PC-9 (cell line): ENCODE measurements at regions not wholly inside any gene's neighbourhood (a gene's known extent, or its start where the extent isn't known, plus 50 kb on each side); places are given as distances from the start of the nearest gene placed in this dataset.

Experiments
- EZH2 ChIP-seq: fragments of 200-600 bp; sonication (generic); IDR thresholded peaks from 2 replicates; pipeline ENCODE4 v1.8.0; 2017; ENCODE audit warnings: antibody characterized with exemption, low read depth
- TF ChIP-seq, protein P1 (sequence below): fragments of 200-600 bp; sonication (generic); conservative IDR thresholded peaks from 2 replicates; pipeline ENCODE4 v1.6.1; 2017; ENCODE audit warnings: mixed run types, antibody characterized with exemption, mild to moderate bottlenecking, moderate library complexity

DNA sequence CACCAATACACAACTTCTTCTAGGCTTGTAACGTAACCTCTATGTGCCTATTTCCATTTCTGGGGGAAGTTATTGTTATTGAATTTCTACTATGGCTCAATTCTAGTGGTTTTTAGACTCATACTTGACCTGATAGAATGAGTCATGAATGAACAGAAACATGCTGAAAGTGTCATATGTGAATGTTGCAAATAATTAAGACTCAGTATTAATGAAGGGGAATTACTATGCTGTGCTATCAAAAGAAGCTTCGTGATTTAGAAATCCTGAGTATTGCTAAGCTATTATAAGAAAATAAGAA lies 135.1 kb upstream of the ZWINT start:
- TF ChIP-seq, protein P1, sequence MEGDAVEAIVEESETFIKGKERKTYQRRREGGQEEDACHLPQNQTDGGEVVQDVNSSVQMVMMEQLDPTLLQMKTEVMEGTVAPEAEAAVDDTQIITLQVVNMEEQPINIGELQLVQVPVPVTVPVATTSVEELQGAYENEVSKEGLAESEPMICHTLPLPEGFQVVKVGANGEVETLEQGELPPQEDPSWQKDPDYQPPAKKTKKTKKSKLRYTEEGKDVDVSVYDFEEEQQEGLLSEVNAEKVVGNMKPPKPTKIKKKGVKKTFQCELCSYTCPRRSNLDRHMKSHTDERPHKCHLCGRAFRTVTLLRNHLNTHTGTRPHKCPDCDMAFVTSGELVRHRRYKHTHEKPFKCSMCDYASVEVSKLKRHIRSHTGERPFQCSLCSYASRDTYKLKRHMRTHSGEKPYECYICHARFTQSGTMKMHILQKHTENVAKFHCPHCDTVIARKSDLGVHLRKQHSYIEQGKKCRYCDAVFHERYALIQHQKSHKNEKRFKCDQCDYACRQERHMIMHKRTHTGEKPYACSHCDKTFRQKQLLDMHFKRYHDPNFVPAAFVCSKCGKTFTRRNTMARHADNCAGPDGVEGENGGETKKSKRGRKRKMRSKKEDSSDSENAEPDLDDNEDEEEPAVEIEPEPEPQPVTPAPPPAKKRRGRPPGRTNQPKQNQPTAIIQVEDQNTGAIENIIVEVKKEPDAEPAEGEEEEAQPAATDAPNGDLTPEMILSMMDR: no peak
- TF ChIP-seq EZH2: no peak
